ENCODE measurements at regions not wholly inside any gene's neighbourhood (a gene's known extent, or its start where the extent isn't known, plus 50 kb on each side); places are given as distances from the start of the nearest gene placed in this dataset.

- Mint-ChIP-seq H3K27me3 (no peaks in the 10 kb centered on the region), H3K4me1 (no peaks in the 10 kb centered on the region), H3K9me3 (no peaks in the 10 kb centered on the region), H3K36me3 (ENCODE audit: low read depth) (no peaks in the 10 kb centered on the region), H3K4me3 (no peak overlapping the region), H3K27ac (no peak overlapping the region)
- ChIA-PET CTCF (no interaction called here), POLR2A (no interaction called here)
- DNase-seq: no peak
Observed at GRCh38 chr1:79304131-79304530, 297.6 kb upstream of the ADGRL4 start.

GRCh38 chr1:79303040-79303439 is 296.5 kb upstream of the ADGRL4 start:
- Mint-ChIP-seq H3K27ac (no peak overlapping the region), H3K27me3 (no peaks in the 10 kb centered on the region), H3K36me3 (ENCODE audit: low read depth) (no peaks in the 10 kb centered on the region), H3K4me1 (no peaks in the 10 kb centered on the region), H3K9me3 (no peaks in the 10 kb centered on the region), H3K4me3 (no peak overlapping the region)
- no peak for DNase-seq
- ChIA-PET CTCF (no interaction called here), POLR2A (no interaction called here)

DNA sequence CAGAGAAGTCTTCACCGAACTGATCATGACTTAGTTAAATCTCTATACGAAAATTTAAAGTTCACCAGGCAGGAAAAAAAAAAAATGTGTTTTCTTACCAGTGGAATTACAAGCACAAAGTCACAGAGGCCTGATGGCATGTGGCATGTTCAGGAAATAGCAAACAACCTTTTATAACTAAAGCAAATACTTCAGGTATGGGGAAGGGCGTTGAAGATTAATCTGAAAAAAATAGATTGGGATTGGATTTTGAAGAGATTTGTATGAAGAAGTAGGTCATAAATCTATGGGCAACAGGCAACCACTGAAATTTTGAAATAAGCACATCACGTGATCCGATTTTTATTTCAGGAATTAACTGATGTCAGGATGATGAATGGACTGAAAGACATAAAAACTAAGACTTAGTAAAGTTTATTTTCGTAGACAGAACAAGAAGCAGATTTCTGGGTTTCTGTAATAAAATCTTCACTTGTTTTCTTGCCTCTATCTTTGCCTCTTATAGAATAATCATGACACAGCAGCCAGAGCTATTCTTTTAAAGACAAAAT is 295.9 kb upstream of the ADGRL4 start:
- no peak overlapping the region for H3K4me3 Mint-ChIP-seq
- ChIA-PET CTCF (no interaction called here), POLR2A (no interaction called here)
- H3K9me3 Mint-ChIP-seq: no peaks in the 10 kb centered on the region
- H3K4me1 Mint-ChIP-seq: no peaks in the 10 kb centered on the region
- H3K27me3 Mint-ChIP-seq: no peaks in the 10 kb centered on the region
- no peak for DNase-seq
- no peaks in the 10 kb centered on the region for H3K36me3 Mint-ChIP-seq (ENCODE audit: low read depth)
- H3K27ac Mint-ChIP-seq: no peak overlapping the region

DNA sequence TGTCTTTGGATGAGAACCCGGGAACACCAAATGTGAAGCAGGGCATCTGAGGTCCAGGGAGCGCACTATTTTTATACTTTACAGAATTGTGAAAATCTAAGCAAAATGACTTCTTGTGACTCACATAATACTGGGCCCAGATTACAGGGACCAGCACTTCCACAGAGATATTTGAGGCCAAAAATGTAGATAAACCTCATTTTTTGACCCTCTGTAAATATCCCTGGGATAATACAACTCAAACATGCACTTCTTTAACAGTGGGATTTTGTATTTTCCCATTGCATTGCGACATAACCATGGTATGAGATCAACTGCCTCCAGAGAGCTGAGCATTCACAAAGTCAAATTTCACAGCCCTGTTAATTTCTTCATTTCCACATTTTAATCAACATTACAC is 289.4 kb upstream of the ADGRL4 start:
- no peaks in the 10 kb centered on the region for H3K27me3 Mint-ChIP-seq
- no peak for DNase-seq
- H3K9me3 Mint-ChIP-seq: no peaks in the 10 kb centered on the region
- no peaks in the 10 kb centered on the region for H3K36me3 Mint-ChIP-seq (ENCODE audit: low read depth)
- no peak overlapping the region for H3K4me3 Mint-ChIP-seq
- CTCF ChIA-PET: no interaction called here
- no peaks in the 10 kb centered on the region for H3K4me1 Mint-ChIP-seq
- no peak overlapping the region for H3K27ac Mint-ChIP-seq
- POLR2A ChIA-PET: no interaction called here

DNA sequence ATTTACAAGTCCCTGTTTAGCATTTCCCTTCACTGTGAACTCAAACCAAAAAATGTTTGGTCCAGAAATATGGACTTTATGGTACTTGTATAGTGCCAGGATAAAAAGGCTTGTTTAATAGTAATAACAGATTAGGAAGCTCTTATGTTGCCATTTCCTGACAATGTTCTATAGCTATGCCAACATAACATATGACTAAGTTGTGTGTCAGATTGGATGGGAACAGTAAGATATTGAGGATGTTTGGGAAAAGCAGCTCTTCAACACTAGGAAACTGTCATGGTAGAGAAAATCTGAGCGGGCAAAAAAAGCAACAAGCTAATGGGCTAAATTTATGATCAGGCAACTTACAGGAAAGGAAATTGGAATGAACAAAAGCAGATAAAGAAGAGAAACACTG is 287.1 kb upstream of the ADGRL4 start:
- no peak overlapping the region for H3K4me3 Mint-ChIP-seq
- no peaks in the 10 kb centered on the region for H3K4me1 Mint-ChIP-seq
- no peak overlapping the region for H3K27ac Mint-ChIP-seq
- no peaks in the 10 kb centered on the region for H3K36me3 Mint-ChIP-seq (ENCODE audit: low read depth)
- no peak for DNase-seq
- CTCF ChIA-PET: no interaction called here
- no peaks in the 10 kb centered on the region for H3K9me3 Mint-ChIP-seq
- no peaks in the 10 kb centered on the region for H3K27me3 Mint-ChIP-seq
- POLR2A ChIA-PET: no interaction called here

DNA sequence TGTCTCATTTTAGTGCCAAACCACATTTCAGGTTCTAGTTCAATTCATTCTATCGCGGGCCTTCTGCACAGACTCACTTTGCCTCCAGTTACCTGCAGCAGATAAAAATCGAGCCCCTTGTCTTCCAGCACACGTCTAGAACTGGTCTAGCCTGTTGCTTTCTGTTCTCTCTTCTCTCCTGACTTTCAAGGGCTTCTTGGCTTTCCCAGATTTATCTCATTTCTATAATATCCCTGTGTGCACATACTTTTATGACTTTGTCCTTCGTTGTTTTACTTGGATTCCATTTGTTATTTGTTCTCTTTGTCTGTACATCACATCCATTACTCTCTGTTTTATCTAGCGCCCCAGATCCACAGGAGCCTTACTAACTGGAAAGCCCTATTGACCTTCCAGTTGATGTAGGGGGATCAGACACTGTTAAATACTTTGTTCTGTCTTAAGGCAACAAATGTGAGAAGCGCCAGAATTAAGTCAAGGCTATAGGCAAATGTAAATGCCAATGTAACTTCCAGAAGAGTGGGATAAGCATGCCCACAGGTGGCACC is 284.5 kb upstream of the ADGRL4 start:
- no peak overlapping the region for H3K4me3 Mint-ChIP-seq
- no peaks in the 10 kb centered on the region for H3K27me3 Mint-ChIP-seq
- CTCF ChIA-PET: no interaction called here
- POLR2A ChIA-PET: no interaction called here
- H3K9me3 Mint-ChIP-seq: no peaks in the 10 kb centered on the region
- H3K36me3 Mint-ChIP-seq (ENCODE audit: low read depth): no peaks in the 10 kb centered on the region
- DNase-seq: no peak
- H3K27ac Mint-ChIP-seq: no peak overlapping the region
- no peaks in the 10 kb centered on the region for H3K4me1 Mint-ChIP-seq

- Mint-ChIP-seq H3K4me3 (no peak overlapping the region), H3K27me3 (no peaks in the 10 kb centered on the region), H3K9me3 (no peaks in the 10 kb centered on the region), H3K4me1 (no peaks in the 10 kb centered on the region), H3K27ac (no peak overlapping the region), H3K36me3 (ENCODE audit: low read depth) (no peaks in the 10 kb centered on the region)
- no peak for DNase-seq
- ChIA-PET POLR2A (no interaction called here), CTCF (no interaction called here)
Observed at GRCh38 chr1:79287982-79288381, 281.5 kb upstream of the ADGRL4 start.

GRCh38 chr1:79285667-79286066 is 279.1 kb upstream of the ADGRL4 start:
- DNase-seq: no peak
- H3K9me3 Mint-ChIP-seq: no peaks in the 10 kb centered on the region
- ChIA-PET CTCF (no interaction called here), POLR2A (no interaction called here)
- no peaks in the 10 kb centered on the region for H3K36me3 Mint-ChIP-seq (ENCODE audit: low read depth)
- no peak overlapping the region for H3K4me3 Mint-ChIP-seq
- H3K27ac Mint-ChIP-seq: no peak overlapping the region
- no peaks in the 10 kb centered on the region for H3K27me3 Mint-ChIP-seq
- no peaks in the 10 kb centered on the region for H3K4me1 Mint-ChIP-seq

DNA sequence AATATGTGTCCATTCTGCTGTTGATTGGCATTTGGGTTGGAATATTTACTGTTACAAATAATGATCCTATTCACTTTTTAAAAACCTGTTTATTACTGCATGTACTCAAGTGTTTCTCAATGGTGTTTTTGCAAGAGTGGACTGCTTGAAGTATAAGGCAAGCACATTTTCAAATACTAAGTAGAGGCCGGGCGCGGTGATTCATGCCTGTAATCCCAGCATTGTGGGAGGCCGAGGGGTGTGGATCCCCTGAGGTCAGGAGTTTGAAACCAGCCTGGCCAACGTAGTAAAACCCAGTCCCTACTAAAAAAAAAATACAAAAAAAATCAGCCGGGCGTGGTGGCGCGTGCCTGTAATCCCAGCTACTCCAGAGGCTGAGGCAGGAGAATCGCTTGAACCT is 276.9 kb upstream of the ADGRL4 start:
- DNase-seq: no peak
- CTCF ChIA-PET: no interaction called here
- Mint-ChIP-seq H3K27ac (no peak overlapping the region), H3K27me3 (no peaks in the 10 kb centered on the region), H3K4me3 (no peak overlapping the region), H3K4me1 (no peaks in the 10 kb centered on the region), H3K36me3 (ENCODE audit: low read depth) (no peaks in the 10 kb centered on the region), H3K9me3 (peaks cover 2% of the 10 kb centered on the region)
- POLR2A ChIA-PET: no interaction called here

- CTCF ChIA-PET: no interaction called here
- no peak overlapping the region for H3K27ac Mint-ChIP-seq
- no peaks in the 10 kb centered on the region for H3K36me3 Mint-ChIP-seq (ENCODE audit: low read depth)
- H3K4me3 Mint-ChIP-seq: no peak overlapping the region
- H3K4me1 Mint-ChIP-seq: no peaks in the 10 kb centered on the region
- no peak for DNase-seq
- H3K9me3 Mint-ChIP-seq: peaks cover 2% of the 10 kb centered on the region
- no peaks in the 10 kb centered on the region for H3K27me3 Mint-ChIP-seq
- POLR2A ChIA-PET: no interaction called here
Observed at GRCh38 chr1:79281442-79281841, 274.9 kb upstream of the ADGRL4 start.

DNA sequence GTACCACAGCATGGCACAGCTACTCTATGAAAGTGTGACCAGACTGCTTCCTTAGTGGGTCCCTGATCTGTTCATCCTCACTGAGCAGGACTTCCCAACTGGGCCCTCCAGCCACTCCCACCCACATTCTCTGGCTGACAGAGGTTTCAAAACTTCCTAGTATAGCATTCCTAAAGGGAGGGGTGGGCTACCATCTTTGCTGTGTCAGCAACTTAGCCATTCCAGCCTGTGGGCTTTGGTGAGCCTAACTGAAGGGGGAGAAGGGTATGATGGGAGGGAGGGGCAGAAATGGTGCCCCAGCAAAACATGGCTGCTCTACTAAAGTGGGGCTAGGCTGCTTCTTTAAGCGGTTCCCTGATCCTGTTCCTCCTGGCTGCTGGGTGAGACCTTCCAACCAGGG is 265.2 kb upstream of the ADGRL4 start:
- Mint-ChIP-seq H3K9me3 (peaks cover 3% of the 10 kb centered on the region), H3K27me3 (no peaks in the 10 kb centered on the region), H3K36me3 (ENCODE audit: low read depth) (no peaks in the 10 kb centered on the region), H3K4me3 (no peak overlapping the region), H3K4me1 (no peaks in the 10 kb centered on the region), H3K27ac (no peak overlapping the region)
- CTCF ChIA-PET: no interaction called here
- no peak for DNase-seq
- POLR2A ChIA-PET: no interaction called here

- Mint-ChIP-seq H3K27me3 (no peaks in the 10 kb centered on the region), H3K9me3 (peaks cover 3% of the 10 kb centered on the region), H3K27ac (no peak overlapping the region), H3K36me3 (ENCODE audit: low read depth) (no peaks in the 10 kb centered on the region), H3K4me1 (no peaks in the 10 kb centered on the region), H3K4me3 (no peak overlapping the region)
- no peak for DNase-seq
- ChIA-PET CTCF (no interaction called here), POLR2A (no interaction called here)
Observed at GRCh38 chr1:79264975-79265818, 258.7 kb upstream of the ADGRL4 start.

- H3K27me3 Mint-ChIP-seq: no peaks in the 10 kb centered on the region
- no peak for DNase-seq
- H3K9me3 Mint-ChIP-seq: peaks cover 3% of the 10 kb centered on the region
- H3K4me1 Mint-ChIP-seq: no peaks in the 10 kb centered on the region
- ChIA-PET CTCF (no interaction called here), POLR2A (no interaction called here)
- H3K36me3 Mint-ChIP-seq (ENCODE audit: low read depth): no peaks in the 10 kb centered on the region
- H3K4me3 Mint-ChIP-seq: no peak overlapping the region
- no peak overlapping the region for H3K27ac Mint-ChIP-seq
Observed at GRCh38 chr1:79264285-79264684, 257.8 kb upstream of the ADGRL4 start.

GRCh38 chr1:79262745-79263258 is 256.3 kb upstream of the ADGRL4 start:
- Mint-ChIP-seq H3K36me3 (ENCODE audit: low read depth) (no peaks in the 10 kb centered on the region), H3K27ac (no peak overlapping the region), H3K4me3 (no peak overlapping the region), H3K9me3 (no peaks in the 10 kb centered on the region), H3K27me3 (no peaks in the 10 kb centered on the region), H3K4me1 (no peaks in the 10 kb centered on the region)
- POLR2A ChIA-PET: no interaction called here
- CTCF ChIA-PET: no interaction called here
- DNase-seq: no peak
